Adrenal gland (tissue), 5 donors: ENCODE measurements at regions not wholly inside any gene's neighbourhood (a gene's known extent, or its start where the extent isn't known, plus 50 kb on each side); places are given as distances from the start of the nearest gene placed in this dataset.
"Not testable (repeated sequence)": the region's sequence is repeated elsewhere in the genome, so short reads cannot be mapped to it uniquely, and the experiment has no call there.

ENCODE experiments used
- POLR2A ChIP-seq, 2 donors: fragments of 450-650 bp; IDR thresholded peaks; one replicate each; pipeline ENCODE4 v1.6.1; 2017; ENCODE audit warnings: antibody characterized with exemption in 2 of 2, mild to moderate bottlenecking in 2 of 2, moderate library complexity in 1 of 2
- TF ChIP-seq, protein P1 (sequence below), 6 experiments: fragments of 450-650 bp in 4 of 6; fragments of 200-600 bp in 2 of 6; sonication (generic) in 1 of 6; IDR thresholded peaks; 1 replicate in 5 of 6; 2 replicates in 1 of 6; pipeline versions ENCODE4 v1.5.1 to v1.8.0; 2016 to 2021; ENCODE audit warnings: antibody characterized with exemption in 6 of 6, mild to moderate bottlenecking in 2 of 6, moderate library complexity in 1 of 6
- donor health status: DM: no; HTN: no; CAD: no.

DNA sequence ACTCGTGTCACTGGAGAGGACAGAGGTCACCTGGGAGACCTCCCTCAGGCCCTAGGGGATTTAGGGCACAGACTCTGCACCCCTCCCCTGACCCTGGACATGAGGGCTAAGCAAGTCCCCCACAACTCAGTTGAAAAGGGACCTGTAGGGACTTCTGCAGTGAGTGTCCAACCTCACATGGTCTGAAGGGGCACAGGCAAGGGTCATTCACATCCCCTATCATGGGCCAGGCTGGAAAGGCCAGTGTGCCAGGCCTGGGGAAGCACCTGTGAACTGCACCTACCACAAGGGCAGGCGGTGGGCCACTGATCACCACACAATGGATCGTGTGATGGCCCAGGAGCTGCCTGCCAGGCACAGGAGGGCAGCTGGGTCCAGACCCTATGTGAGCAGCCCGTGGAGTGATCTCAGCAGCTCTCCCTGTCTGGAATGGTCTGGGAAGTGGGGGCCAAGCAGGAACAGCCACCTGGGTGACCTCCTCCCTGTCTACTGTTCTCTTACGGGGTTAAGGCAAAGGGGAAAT, 1502.6 kb upstream of the TPTE start:
- TF ChIP-seq, protein P1, sequence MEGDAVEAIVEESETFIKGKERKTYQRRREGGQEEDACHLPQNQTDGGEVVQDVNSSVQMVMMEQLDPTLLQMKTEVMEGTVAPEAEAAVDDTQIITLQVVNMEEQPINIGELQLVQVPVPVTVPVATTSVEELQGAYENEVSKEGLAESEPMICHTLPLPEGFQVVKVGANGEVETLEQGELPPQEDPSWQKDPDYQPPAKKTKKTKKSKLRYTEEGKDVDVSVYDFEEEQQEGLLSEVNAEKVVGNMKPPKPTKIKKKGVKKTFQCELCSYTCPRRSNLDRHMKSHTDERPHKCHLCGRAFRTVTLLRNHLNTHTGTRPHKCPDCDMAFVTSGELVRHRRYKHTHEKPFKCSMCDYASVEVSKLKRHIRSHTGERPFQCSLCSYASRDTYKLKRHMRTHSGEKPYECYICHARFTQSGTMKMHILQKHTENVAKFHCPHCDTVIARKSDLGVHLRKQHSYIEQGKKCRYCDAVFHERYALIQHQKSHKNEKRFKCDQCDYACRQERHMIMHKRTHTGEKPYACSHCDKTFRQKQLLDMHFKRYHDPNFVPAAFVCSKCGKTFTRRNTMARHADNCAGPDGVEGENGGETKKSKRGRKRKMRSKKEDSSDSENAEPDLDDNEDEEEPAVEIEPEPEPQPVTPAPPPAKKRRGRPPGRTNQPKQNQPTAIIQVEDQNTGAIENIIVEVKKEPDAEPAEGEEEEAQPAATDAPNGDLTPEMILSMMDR (IDR thresholded peaks at IDR 0.05), result not testable (repeated sequence)
- TF ChIP-seq POLR2A (IDR thresholded peaks at IDR 0.05), result not testable (repeated sequence)
